ENCODE measurements at regions not wholly inside any gene's neighbourhood (a gene's known extent, or its start where the extent isn't known, plus 50 kb on each side); places are given as distances from the start of the nearest gene placed in this dataset.

- Histone ChIP-seq H3K9me3 (ENCODE audit: control insufficient read depth in 1 of 2, insufficient read depth in 1 of 2, low read depth in 1 of 2, low read length in 2 of 2) (no peaks in the 10 kb centered on the region), H3K4me3 (replicated peaks in 1 of 2; ENCODE audit: low read depth in 1 of 2, low read length in 2 of 2) (no peak overlapping the region), H3K4me1 (ENCODE audit: control insufficient read depth in 1 of 2, insufficient read depth in 2 of 2, low read length in 2 of 2) (no peaks in the 10 kb centered on the region), H3K79me2 (ENCODE audit: insufficient read depth, low read length) (no peaks in the 10 kb centered on the region), H3K4me2 (ENCODE audit: low read length) (no peak overlapping the region), H3K27ac (ENCODE audit: low read depth, low read length) (no peak overlapping the region), H2AFZ (ENCODE audit: low read depth, low read length, poor library complexity, severe bottlenecking) (no peak overlapping the region), H3K27me3 (ENCODE audit: insufficient read depth, low read length) (peaks cover 12% of the 10 kb centered on the region; the same call in 1 of the 2 replicates), H3K36me3 (ENCODE audit: control insufficient read depth in 1 of 2, insufficient read depth in 2 of 2, low read length in 2 of 2) (no peaks in the 10 kb centered on the region), H4K20me1 (ENCODE audit: insufficient read depth) (no peaks in the 10 kb centered on the region), H3K9me2 (ENCODE audit: insufficient read depth) (no peaks in the 10 kb centered on the region), H3K9ac (ENCODE audit: low read length) (no peak overlapping the region)
- ChIA-PET RAD21 (ENCODE audit: low non-redundant PET in 1 of 2, low total read pairs in 2 of 2, uncharacterized antibody in 2 of 2, unreplicated experiment in 2 of 2) (no interaction called here), POLR2A (no interaction called here), CTCF (no interaction called here)
- BruUV-seq (replicated peaks): no TSS peak
- intact Hi-C loops (cut with micrococcal nuclease): no loop called here
- no peak for TF ChIP-seq CBX3 (IDR thresholded peaks at IDR 0.05; ENCODE audit: low read depth)
- TF ChIP-seq POLR2AphosphoS5 (IDR thresholded peaks at IDR 0.05; ENCODE audit: low read depth, low read length): no peak
- no peak for TF ChIP-seq ATF3 (IDR thresholded peaks at IDR 0.05)
- TF ChIP-seq EGR1 (IDR thresholded peaks at IDR 0.05; ENCODE audit: low read depth): no peak
- ATAC-seq (no peak), DNase-seq (ENCODE audit: low read depth, low spot score) (no peak)
Observed at GRCh38 chr15:88394553-88395145, 72.5 kb downstream of the MRPL46 start.

GRCh38 chr15:88393719-88394519 lies 73.3 kb downstream of the MRPL46 start:
- H3K4me2 ChIP-seq (ENCODE audit: low read length): no peak overlapping the region
- POLR2A ChIA-PET: no interaction called here
- 0 out of 2 replicates have a peak, but pooled peaks cover 9% of the 10 kb centered on the region for H3K27me3 ChIP-seq (ENCODE audit: insufficient read depth, low read length)
- H3K4me3 ChIP-seq (replicated peaks in 1 of 2; ENCODE audit: low read depth in 1 of 2, low read length in 2 of 2): no peak overlapping the region
- H3K9ac ChIP-seq (ENCODE audit: low read length): no peak overlapping the region
- BruUV-seq (replicated peaks): no TSS peak
- no peaks in the 10 kb centered on the region for H4K20me1 ChIP-seq (ENCODE audit: insufficient read depth)
- H2AFZ ChIP-seq (ENCODE audit: low read depth, low read length, poor library complexity, severe bottlenecking): no peak overlapping the region
- ATAC-seq (no peak), DNase-seq (ENCODE audit: low read depth, low spot score) (no peak)
- CTCF ChIA-PET: no interaction called here
- RAD21 ChIA-PET (ENCODE audit: low non-redundant PET in 1 of 2, low total read pairs in 2 of 2, uncharacterized antibody in 2 of 2, unreplicated experiment in 2 of 2): no interaction called here
- H3K79me2 ChIP-seq (ENCODE audit: insufficient read depth, low read length): no peaks in the 10 kb centered on the region
- no peaks in the 10 kb centered on the region for H3K4me1 ChIP-seq (ENCODE audit: control insufficient read depth in 1 of 2, insufficient read depth in 2 of 2, low read length in 2 of 2)
- H3K9me2 ChIP-seq (ENCODE audit: insufficient read depth): no peaks in the 10 kb centered on the region
- intact Hi-C loops (cut with micrococcal nuclease): no loop called here
- H3K36me3 ChIP-seq (ENCODE audit: control insufficient read depth in 1 of 2, insufficient read depth in 2 of 2, low read length in 2 of 2): no peaks in the 10 kb centered on the region
- H3K9me3 ChIP-seq (ENCODE audit: control insufficient read depth in 1 of 2, insufficient read depth in 1 of 2, low read depth in 1 of 2, low read length in 2 of 2): no peaks in the 10 kb centered on the region
- H3K27ac ChIP-seq (ENCODE audit: low read depth, low read length): no peak overlapping the region
- TF ChIP-seq CTCF (IDR thresholded peaks at IDR 0.05 in 2 of 3, conservative IDR thresholded peaks at IDR 0.05 in 1 of 3; ENCODE audit: borderline replicate concordance in 1 of 3, insufficient read depth in 1 of 3, low read depth in 2 of 3, low read length in 2 of 3) (no peak), ZFX (IDR thresholded peaks at IDR 0.05) (no peak), EZH2phosphoT487 (IDR thresholded peaks at IDR 0.05; ENCODE audit: borderline replicate concordance) (no peak), ZNF274 (IDR thresholded peaks at IDR 0.05; ENCODE audit: low read depth, low read length) (no peak), FOSL1 (IDR thresholded peaks at IDR 0.05; ENCODE audit: low read depth) (no peak), POLR2AphosphoS5 (IDR thresholded peaks at IDR 0.05; ENCODE audit: low read depth, low read length) (no peak), TCF7L2 (IDR thresholded peaks at IDR 0.05; ENCODE audit: borderline replicate concordance, extremely low read depth, insufficient read depth, insufficient read length) (no peak)
- TF ChIP-seq, protein P1, sequence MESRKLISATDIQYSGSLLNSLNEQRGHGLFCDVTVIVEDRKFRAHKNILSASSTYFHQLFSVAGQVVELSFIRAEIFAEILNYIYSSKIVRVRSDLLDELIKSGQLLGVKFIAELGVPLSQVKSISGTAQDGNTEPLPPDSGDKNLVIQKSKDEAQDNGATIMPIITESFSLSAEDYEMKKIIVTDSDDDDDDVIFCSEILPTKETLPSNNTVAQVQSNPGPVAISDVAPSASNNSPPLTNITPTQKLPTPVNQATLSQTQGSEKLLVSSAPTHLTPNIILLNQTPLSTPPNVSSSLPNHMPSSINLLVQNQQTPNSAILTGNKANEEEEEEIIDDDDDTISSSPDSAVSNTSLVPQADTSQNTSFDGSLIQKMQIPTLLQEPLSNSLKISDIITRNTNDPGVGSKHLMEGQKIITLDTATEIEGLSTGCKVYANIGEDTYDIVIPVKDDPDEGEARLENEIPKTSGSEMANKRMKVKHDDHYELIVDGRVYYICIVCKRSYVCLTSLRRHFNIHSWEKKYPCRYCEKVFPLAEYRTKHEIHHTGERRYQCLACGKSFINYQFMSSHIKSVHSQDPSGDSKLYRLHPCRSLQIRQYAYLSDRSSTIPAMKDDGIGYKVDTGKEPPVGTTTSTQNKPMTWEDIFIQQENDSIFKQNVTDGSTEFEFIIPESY (IDR thresholded peaks at IDR 0.05; ENCODE audit: extremely low read depth, insufficient replicate concordance, low read length): no peak
